ENCODE measurements at regions not wholly inside any gene's neighbourhood (a gene's known extent, or its start where the extent isn't known, plus 50 kb on each side); places are given as distances from the start of the nearest gene placed in this dataset.

DNA sequence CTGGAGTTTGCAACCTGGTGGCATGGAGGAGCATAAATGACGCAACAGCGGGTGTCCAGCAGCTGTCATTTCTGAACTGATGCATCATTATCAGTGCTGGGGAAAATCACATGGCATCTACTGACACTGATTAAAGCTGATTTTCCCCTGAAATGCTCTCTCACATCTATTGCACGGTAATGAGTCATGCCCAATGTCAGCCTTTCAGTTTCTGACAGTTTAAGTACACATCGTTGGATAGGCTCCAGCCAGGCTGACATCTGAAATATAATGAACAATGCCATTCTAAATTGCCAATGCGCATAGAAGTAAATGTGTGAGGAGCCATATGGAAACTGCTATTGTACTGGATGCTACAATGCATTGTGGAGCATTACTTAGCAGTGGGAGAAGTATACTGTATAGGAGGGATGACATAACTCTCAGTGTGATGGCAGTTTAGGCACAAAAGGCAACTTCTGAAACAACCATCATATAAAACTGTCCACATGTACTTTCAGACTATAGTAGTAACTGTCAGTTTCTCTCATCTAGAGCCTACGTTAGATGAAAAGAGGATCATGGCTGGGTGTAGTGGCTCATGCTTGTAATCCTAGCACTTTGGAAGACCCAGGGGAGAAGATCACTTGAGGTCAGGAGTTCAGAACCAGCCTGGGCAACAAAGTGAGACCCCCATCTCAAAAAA is 389.3 kb upstream of the DMAC1 start:
- no peak for DNase-seq (ENCODE audit: low read depth in 2 of 2)

GRCh38 chr9:8186560-8186959 is 387.0 kb upstream of the DMAC1 start:
- DNase-seq (ENCODE audit: low read depth in 2 of 2), result no peak

DNA sequence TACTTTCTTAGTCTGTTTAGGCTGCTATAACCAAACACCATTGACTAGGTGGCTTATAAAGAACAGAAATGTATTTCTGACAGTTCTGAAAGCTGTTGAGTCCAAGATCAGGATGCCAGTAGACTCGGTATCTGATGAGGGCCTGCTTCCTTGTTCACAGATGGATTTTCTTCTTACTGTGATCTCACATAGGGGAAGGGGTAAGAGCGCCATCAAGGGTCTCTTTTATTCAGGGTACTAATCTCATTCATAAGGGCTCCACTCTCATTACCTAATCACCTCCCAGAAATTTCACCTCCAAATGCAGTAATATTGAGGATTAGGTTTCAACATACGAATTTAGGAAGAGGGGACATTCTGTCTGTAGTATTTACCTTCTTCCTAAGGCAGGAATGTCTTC is 384.0 kb upstream of the DMAC1 start:
- DNase-seq (ENCODE audit: low read depth in 2 of 2), result no peak

DNA sequence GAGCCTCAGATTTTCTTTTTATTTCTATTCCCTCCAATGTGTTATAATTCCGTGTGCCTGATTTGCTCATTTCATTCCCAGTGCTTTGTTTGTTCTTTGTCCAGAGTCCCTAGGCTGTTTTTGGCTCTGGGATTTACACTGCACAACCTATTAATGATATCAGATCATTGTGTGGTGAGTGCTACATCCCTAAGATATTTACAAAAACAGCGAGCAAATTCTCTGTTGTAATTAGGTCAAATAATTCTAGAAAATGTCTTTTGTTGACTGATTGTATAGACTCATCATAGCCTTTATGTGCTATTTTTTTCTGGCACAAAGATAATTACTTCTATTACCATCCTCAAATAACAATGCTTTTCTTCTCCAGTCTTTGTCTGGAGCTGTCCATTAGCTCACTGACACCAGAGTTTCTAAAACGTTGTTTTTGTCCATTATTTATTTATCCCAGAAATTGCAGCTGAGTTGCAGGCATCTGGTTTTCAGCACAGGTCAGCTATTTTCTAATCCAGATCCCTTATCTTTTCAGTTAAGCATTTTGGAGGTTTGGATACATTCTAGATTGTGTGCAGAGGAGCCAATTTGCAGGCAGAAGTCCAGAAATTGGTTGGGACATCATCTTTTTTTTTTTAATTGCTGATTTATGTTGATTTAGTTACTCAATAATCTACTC is 379.9 kb upstream of the DMAC1 start:
- DNase-seq (ENCODE audit: low read depth in 2 of 2), result no peak

DNA sequence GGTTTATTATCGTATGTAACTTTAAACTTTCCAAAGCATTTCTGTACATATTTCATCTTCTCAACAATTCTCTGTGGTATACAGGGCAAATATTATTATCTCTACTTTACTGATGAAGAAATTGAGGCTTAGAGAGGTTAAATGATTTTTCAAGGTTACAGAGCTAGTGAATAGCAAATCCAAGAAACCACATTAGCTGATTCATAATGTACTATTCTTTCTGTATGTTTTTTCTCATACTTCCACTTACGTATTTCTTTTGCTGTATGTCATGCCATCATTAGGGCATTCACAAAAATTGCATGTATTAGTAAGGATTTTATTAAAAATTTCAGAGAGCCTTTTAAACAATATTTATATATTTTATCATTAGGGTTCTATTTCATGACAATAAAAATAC is 372.4 kb upstream of the DMAC1 start:
- DNase-seq (ENCODE audit: low read depth in 2 of 2), result no peak

GRCh38 chr9:8168916-8169438 is 369.4 kb upstream of the DMAC1 start:
- DNase-seq (ENCODE audit: low read depth in 2 of 2), result no peak

- no peak for DNase-seq (ENCODE audit: low read depth in 2 of 2)
These were observed 361.2 kb upstream of the DMAC1 start for GRCh38 chr9:8160787-8161186.

GRCh38 chr9:8158574-8158973 is 359.0 kb upstream of the DMAC1 start:
- DNase-seq (ENCODE audit: low read depth in 2 of 2), result no peak

DNA sequence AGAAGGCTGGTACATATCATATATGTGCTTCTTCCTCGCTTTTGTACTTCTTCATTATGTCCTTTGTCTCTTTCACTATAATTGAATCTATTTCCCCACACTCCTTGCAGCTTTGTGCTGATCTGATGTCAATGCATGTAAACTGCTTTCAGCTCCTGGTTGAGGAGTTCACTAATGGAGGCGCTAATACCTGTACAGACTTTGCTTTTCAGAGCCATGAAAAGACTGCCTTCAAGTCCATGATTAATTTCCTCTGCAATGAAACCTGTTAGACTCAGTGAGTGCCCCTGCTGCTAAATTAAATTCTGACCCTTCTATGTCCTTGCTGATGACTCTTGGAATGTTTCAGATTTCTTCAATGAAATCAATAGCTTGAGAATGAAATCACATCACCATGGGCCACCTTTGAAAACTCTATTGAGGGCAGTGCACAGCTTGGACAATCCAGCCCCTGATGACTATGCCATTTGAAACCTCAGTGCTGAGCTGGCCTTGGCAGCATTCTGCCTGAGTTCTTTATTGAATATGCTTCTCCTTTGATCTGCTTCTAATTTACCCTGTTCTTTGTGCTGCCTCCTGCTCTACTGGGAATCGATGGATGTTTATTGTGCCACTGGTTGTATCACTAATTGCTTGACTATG is 358.2 kb upstream of the DMAC1 start:
- DNase-seq (ENCODE audit: low read depth in 2 of 2), result no peak

DNA sequence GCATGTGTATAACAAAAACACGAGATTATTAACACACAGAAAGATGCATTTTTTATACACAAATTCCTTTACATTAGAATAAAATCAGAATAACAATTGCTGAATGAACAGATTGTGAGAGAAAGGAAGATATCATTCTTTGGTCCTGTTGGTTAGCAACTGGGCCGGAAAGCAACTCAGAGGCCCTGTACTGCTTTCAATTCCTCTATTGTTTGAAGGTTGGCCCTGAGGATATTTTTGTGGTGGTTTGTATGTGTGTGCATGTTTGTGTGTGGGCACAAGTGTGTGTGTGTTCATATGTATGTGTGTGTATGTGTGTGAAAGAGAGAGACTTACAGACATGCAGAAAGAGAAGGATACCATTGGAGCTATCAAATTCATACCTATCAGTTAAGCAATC is 356.8 kb upstream of the DMAC1 start:
- no peak for DNase-seq (ENCODE audit: low read depth in 2 of 2)

DNA sequence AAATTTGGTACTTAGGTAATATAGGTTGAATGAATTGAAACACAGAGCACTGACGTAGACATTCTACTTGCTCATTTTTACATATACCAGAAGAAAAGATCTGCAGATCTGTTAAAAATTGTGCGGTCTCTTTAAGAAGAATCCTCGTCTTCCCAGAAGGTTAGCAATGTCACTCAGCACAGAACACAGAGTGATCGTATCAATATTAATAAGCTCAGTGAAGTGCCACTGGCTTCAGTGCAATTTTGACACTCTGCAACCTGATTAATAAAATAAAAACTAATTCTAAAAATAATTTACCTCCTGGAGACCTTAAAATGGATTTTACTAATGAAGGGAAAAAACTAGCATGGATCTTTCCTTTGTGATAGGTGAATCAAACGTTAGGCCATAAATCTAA is 356.1 kb upstream of the DMAC1 start:
- DNase-seq (ENCODE audit: low read depth in 2 of 2), result no peak

DNA sequence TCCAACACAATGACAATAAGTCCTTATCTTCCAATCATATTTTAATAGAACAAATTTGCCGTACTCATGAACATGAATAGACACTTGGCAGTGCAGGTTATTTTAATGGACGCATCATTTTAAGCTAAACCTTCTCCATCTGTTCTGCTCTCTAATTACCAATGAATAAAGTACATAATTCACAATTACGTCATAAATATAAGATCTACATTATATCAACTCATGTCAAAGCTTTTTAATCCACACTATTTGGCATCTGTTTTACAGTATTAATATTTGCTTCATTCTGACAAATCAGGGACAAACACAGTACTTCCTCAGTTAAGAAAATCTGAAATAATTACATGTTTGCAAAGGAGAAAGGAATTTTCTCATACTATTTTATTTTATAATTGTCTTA is 344.1 kb upstream of the DMAC1 start:
- no peak for DNase-seq (ENCODE audit: low read depth in 2 of 2)

DNA sequence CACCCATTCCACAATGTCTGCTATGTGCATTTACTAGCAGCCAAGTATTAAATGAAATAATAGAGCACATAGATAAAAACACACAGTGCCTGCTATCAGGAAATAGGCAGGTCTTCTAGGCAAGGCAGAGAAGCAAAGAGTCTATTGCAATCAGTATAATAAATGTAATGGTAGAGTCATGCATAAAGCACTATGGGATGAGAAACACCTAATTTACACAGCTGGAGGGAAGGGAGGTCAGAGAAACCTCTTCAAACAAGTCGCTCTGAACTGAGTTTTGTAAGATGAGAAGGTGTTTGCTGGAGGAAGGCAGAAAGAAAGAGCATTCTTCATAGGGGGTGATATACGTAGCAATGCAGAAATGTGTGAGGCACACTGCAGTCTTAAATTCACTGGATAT is 341.0 kb upstream of the DMAC1 start:
- no peak for DNase-seq (ENCODE audit: low read depth in 2 of 2)

- no peak for DNase-seq (ENCODE audit: low read depth in 2 of 2)
These were observed 340.2 kb upstream of the DMAC1 start for GRCh38 chr9:8139756-8140155.

- DNase-seq (ENCODE audit: low read depth in 2 of 2), result no peak
These were observed 336.9 kb upstream of the DMAC1 start for GRCh38 chr9:8136477-8136876.

DNA sequence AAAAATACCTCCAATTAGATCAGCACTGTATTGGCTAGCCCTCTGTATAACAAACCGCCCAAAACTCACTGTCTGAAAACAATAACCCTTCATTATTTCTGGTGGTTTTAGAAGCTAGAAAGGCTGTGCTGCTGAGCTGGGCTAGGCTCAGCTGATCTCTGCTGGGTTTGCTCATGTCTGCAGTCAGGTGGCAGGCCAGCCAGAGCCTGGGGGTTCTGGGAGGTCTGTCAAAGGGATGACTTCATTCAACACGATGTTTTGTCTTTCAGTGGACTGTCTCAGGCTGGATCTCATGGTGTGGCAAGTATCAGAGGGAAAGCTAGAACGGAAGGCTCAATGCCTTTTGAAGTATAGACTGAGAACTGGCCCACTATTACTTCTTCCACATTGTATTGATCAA is 335.1 kb upstream of the DMAC1 start:
- no peak for DNase-seq (ENCODE audit: low read depth in 2 of 2)

- no peak for DNase-seq (ENCODE audit: low read depth in 2 of 2)
These were observed 334.0 kb upstream of the DMAC1 start for GRCh38 chr9:8133606-8134005.

- DNase-seq (ENCODE audit: low read depth in 2 of 2), result no peak
These were observed 316.0 kb upstream of the DMAC1 start for GRCh38 chr9:8115570-8115969.

GRCh38 chr9:8114826-8115225 is 315.2 kb upstream of the DMAC1 start:
- no peak for DNase-seq (ENCODE audit: low read depth in 2 of 2)

GRCh38 chr9:8106362-8106761 is 306.8 kb upstream of the DMAC1 start:
- no peak for DNase-seq (ENCODE audit: low read depth in 2 of 2)

DNA sequence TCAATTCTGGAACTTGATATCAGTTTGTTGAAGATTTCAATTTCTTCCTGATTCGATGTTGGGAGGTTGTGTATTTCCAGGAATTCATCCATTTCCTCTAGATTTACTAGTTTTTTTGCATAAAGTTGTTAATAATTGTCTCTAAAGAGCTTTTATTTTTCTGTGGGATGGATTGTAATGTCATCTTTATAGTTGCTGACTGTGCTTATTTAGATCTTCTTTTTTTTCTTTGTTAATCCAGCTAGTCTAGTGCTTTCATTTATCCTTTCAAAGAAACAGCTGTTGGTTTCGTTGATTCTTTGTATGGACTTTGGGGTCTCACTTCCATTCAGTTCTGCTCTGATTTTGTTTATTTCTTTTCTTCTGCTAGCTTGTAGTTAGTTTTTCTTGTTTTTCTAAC is 302.0 kb upstream of the DMAC1 start:
- DNase-seq (ENCODE audit: low read depth in 2 of 2), result no peak

GRCh38 chr9:8096091-8096490 is 296.5 kb upstream of the DMAC1 start:
- DNase-seq (ENCODE audit: low read depth in 2 of 2), result no peak

- no peak for DNase-seq (ENCODE audit: low read depth in 2 of 2)
These were observed 296.1 kb upstream of the DMAC1 start for GRCh38 chr9:8095672-8096086.

Data from stimulated activated CD8-positive, alpha-beta memory T cell treated with anti-CD3 and anti-CD28 coated beads, Interleukin-7, amount 100 ng/mL, for 4 hours (primary cell).